ENCODE measurements at regions not wholly inside any gene's neighbourhood (a gene's known extent, or its start where the extent isn't known, plus 50 kb on each side); places are given as distances from the start of the nearest gene placed in this dataset.

- intact Hi-C loops (cut with micrococcal nuclease) = no loop called here
- H3K36me3 ChIP-seq (replicated peaks in 1 of 2; ENCODE audit: control insufficient read depth in 1 of 2, insufficient read depth in 2 of 2, low read length in 2 of 2) = no peaks in the 10 kb centered on the region
- DNase-seq = no peak
- Mint-ChIP-seq H3K36me3 (no peaks in the 10 kb centered on the region), H3K4me3 (no peak overlapping the region), H3K27me3 (ENCODE audit: low read depth in 3 of 3) (no peaks in the 10 kb centered on the region), H3K4me1 (no peaks in the 10 kb centered on the region), H3K27ac (no peak overlapping the region), H3K9me3 (peaks cover 0 to 2% (median 0%) of the 10 kb centered on the region in 7 donors)
- no peaks in the 10 kb centered on the region for H4K20me1 ChIP-seq (ENCODE audit: insufficient read depth, low read length)
- no peaks in the 10 kb centered on the region for H3K9me3 ChIP-seq (replicated peaks in 1 of 2; ENCODE audit: control insufficient read depth in 1 of 2, insufficient read depth in 1 of 2, low read length in 2 of 2)
- H3K4me1 ChIP-seq (ENCODE audit: control insufficient read depth in 1 of 2, insufficient read depth in 2 of 2, low read length in 2 of 2) = no peaks in the 10 kb centered on the region
- H3K79me2 ChIP-seq (ENCODE audit: insufficient read depth, low read length) = no peaks in the 10 kb centered on the region
- WGBS (ENCODE audit: insufficient coverage) = no CpG with 5 or more reads among the region's 4 CpGs
- TF ChIP-seq CTCF (IDR thresholded peaks at IDR 0.05) = no peak
- no peak overlapping the region for H3K27ac ChIP-seq (ENCODE audit: low read depth in 1 of 2, low read length in 2 of 2)
- H3K9ac ChIP-seq (ENCODE audit: insufficient read depth, low read length, poor library complexity, severe bottlenecking) = no peak overlapping the region
- no peak overlapping the region for H3K4me3 ChIP-seq (replicated peaks in 1 of 3; ENCODE audit: low read depth in 2 of 3, low read length in 3 of 3)
- H3K27me3 ChIP-seq (ENCODE audit: control insufficient read depth in 2 of 2, insufficient read depth in 2 of 2, low read length in 2 of 2) = no peaks in the 10 kb centered on the region
- H2AFZ ChIP-seq (ENCODE audit: insufficient read depth, low read depth, low read length, poor library complexity, severe bottlenecking) = no peak overlapping the region
- H3K4me2 ChIP-seq (replicated peaks; ENCODE audit: extremely low read depth, low read length, poor library complexity, severe bottlenecking) = no peak overlapping the region
Observed at GRCh38 chr17:52776234-52776633, 617.7 kb upstream of the CA10 start.

GRCh38 chr17:52762794-52763167 lies 604.3 kb upstream of the CA10 start:
- H3K36me3 Mint-ChIP-seq = no peaks in the 10 kb centered on the region
- Histone ChIP-seq H3K9ac (ENCODE audit: insufficient read depth, low read length, poor library complexity, severe bottlenecking) (no peak overlapping the region), H3K4me1 (ENCODE audit: control insufficient read depth in 1 of 2, insufficient read depth in 2 of 2, low read length in 2 of 2) (no peaks in the 10 kb centered on the region), H3K27me3 (ENCODE audit: control insufficient read depth in 2 of 2, insufficient read depth in 2 of 2, low read length in 2 of 2) (no peaks in the 10 kb centered on the region), H2AFZ (ENCODE audit: insufficient read depth, low read depth, low read length, poor library complexity, severe bottlenecking) (no peak overlapping the region), H3K4me3 (replicated peaks in 1 of 3; ENCODE audit: low read depth in 2 of 3, low read length in 3 of 3) (no peak overlapping the region), H4K20me1 (ENCODE audit: insufficient read depth, low read length) (no peaks in the 10 kb centered on the region), H3K36me3 (replicated peaks in 1 of 2; ENCODE audit: control insufficient read depth in 1 of 2, insufficient read depth in 2 of 2, low read length in 2 of 2) (no peaks in the 10 kb centered on the region), H3K27ac (ENCODE audit: low read depth in 1 of 2, low read length in 2 of 2) (no peak overlapping the region), H3K9me3 (replicated peaks in 1 of 2; ENCODE audit: control insufficient read depth in 1 of 2, insufficient read depth in 1 of 2, low read length in 2 of 2) (peaks cover 25 to 26% of the 10 kb centered on the region in 2 donors), H3K4me2 (replicated peaks; ENCODE audit: extremely low read depth, low read length, poor library complexity, severe bottlenecking) (no peak overlapping the region), H3K79me2 (ENCODE audit: insufficient read depth, low read length) (no peaks in the 10 kb centered on the region)
- no peak for DNase-seq
- intact Hi-C loops (cut with micrococcal nuclease) = no loop called here
- H3K4me1 Mint-ChIP-seq = no peaks in the 10 kb centered on the region
- no peak overlapping the region for H3K4me3 Mint-ChIP-seq
- no peak for TF ChIP-seq CTCF (IDR thresholded peaks at IDR 0.05)
- H3K27ac Mint-ChIP-seq = no peak overlapping the region
- 86% methylated on average over 1 of the region's 1 CpG for WGBS (ENCODE audit: insufficient coverage)
- peaks cover 0 to 2% (median 0%) of the 10 kb centered on the region in 3 donors for H3K27me3 Mint-ChIP-seq (ENCODE audit: low read depth in 3 of 3)
- H3K9me3 Mint-ChIP-seq = peaks cover 0 to 20% (median 9%) of the 10 kb centered on the region in 7 donors
